ENCODE measurements at regions not wholly inside any gene's neighbourhood (a gene's known extent, or its start where the extent isn't known, plus 50 kb on each side); places are given as distances from the start of the nearest gene placed in this dataset.

DNA sequence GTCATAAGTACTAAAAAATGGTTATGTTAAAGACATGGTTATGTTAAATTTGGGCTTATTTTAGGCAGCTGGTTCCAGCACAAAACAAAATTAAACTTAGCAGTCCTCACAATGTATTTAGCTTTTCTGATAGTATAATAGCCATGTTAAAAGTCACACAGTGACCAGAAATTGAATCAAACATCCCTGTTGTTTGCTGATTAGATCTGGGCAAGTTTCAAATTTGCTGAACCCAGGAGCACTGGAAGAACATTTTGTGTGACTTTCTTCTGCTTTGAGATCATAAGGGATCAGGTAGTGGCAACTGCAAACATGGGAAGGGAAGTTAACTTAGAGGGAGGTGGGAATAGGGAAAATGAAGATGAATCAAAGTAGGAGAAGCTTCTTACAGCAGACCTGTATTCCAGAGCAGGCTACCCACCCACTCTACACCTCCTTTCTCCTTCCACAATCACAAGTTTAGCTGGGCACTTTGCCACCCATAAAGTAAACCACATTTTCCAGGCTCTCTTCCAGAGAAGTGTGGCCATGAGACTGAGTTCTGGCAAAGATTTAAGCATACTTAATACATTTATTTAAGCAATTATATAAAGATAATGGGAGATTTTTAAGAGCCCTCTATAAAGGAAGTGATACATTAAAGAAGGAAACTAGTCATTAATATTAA is 616.1 kb upstream of the LRATD1 start:
- TF ChIP-seq, protein P1, sequence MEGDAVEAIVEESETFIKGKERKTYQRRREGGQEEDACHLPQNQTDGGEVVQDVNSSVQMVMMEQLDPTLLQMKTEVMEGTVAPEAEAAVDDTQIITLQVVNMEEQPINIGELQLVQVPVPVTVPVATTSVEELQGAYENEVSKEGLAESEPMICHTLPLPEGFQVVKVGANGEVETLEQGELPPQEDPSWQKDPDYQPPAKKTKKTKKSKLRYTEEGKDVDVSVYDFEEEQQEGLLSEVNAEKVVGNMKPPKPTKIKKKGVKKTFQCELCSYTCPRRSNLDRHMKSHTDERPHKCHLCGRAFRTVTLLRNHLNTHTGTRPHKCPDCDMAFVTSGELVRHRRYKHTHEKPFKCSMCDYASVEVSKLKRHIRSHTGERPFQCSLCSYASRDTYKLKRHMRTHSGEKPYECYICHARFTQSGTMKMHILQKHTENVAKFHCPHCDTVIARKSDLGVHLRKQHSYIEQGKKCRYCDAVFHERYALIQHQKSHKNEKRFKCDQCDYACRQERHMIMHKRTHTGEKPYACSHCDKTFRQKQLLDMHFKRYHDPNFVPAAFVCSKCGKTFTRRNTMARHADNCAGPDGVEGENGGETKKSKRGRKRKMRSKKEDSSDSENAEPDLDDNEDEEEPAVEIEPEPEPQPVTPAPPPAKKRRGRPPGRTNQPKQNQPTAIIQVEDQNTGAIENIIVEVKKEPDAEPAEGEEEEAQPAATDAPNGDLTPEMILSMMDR (IDR thresholded peaks at IDR 0.05; ENCODE audit: low read depth, low read length, poor library complexity, severe bottlenecking): no peak
- TF ChIP-seq EZH2phosphoT487 (IDR thresholded peaks at IDR 0.05; ENCODE audit: borderline replicate concordance, low read length): no peak

Data from DOHH2 (cell line).